ENCODE measurements at regions not wholly inside any gene's neighbourhood (a gene's known extent, or its start where the extent isn't known, plus 50 kb on each side); places are given as distances from the start of the nearest gene placed in this dataset.

- no peak for TF ChIP-seq EZH2 (IDR thresholded peaks at IDR 0.05)
- TF ChIP-seq POLR2AphosphoS5 (IDR thresholded peaks at IDR 0.05; ENCODE audit: borderline replicate concordance, low read depth, low read length), result no peak
- no peak for TF ChIP-seq FOXP2 (optimal IDR thresholded peaks at IDR 0.05; ENCODE audit: control extremely low read depth, extremely low read length, insufficient read depth)
These were observed 661.7 kb upstream of the FAM241A start for GRCh38 chr4:111483375-111484169.

All from SK-N-MC (cell line).